ENCODE measurements at regions not wholly inside any gene's neighbourhood (a gene's known extent, or its start where the extent isn't known, plus 50 kb on each side); places are given as distances from the start of the nearest gene placed in this dataset.

GRCh38 chr6:127641905-127642304, 64.9 kb downstream of the C6orf58 start:
- DNase-seq: peak; percentile 26

All from fibroblast of skin of right biceps (primary cell).